ENCODE measurements at regions not wholly inside any gene's neighbourhood (a gene's known extent, or its start where the extent isn't known, plus 50 kb on each side); places are given as distances from the start of the nearest gene placed in this dataset.

GRCh38 chr5:160492565-160492964 is 70.9 kb downstream of the PTTG1 start:
- H3K27ac ChIP-seq: no peak overlapping the region
- WGBS, 3 donors: 68 to 76% (median 68%) methylated on average over 1 of the region's 1 CpG
- no peak for TF ChIP-seq POLR2A (IDR thresholded peaks at IDR 0.05)
- no peak for TF ChIP-seq EP300 (IDR thresholded peaks at IDR 0.05)
- TF ChIP-seq, protein P1, sequence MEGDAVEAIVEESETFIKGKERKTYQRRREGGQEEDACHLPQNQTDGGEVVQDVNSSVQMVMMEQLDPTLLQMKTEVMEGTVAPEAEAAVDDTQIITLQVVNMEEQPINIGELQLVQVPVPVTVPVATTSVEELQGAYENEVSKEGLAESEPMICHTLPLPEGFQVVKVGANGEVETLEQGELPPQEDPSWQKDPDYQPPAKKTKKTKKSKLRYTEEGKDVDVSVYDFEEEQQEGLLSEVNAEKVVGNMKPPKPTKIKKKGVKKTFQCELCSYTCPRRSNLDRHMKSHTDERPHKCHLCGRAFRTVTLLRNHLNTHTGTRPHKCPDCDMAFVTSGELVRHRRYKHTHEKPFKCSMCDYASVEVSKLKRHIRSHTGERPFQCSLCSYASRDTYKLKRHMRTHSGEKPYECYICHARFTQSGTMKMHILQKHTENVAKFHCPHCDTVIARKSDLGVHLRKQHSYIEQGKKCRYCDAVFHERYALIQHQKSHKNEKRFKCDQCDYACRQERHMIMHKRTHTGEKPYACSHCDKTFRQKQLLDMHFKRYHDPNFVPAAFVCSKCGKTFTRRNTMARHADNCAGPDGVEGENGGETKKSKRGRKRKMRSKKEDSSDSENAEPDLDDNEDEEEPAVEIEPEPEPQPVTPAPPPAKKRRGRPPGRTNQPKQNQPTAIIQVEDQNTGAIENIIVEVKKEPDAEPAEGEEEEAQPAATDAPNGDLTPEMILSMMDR (IDR thresholded peaks at IDR 0.05): no peak
- intact Hi-C loops (cut with DNase I): no loop called here
- DNase-seq: no peak
- no peaks in the 10 kb centered on the region for H3K9me3 ChIP-seq
- no peaks in the 10 kb centered on the region for H3K36me3 ChIP-seq
- no peak overlapping the region for H3K4me3 ChIP-seq
- H3K27me3 ChIP-seq: no peaks in the 10 kb centered on the region
- H3K4me1 ChIP-seq (ENCODE audit: insufficient read depth): no peaks in the 10 kb centered on the region

- no peak overlapping the region for H3K4me3 ChIP-seq
- H3K4me1 ChIP-seq (ENCODE audit: insufficient read depth): no peaks in the 10 kb centered on the region
- intact Hi-C loops (cut with DNase I): no loop called here
- no peaks in the 10 kb centered on the region for H3K9me3 ChIP-seq
- H3K27me3 ChIP-seq: no peaks in the 10 kb centered on the region
- TF ChIP-seq POLR2A (IDR thresholded peaks at IDR 0.05) (no peak), EP300 (IDR thresholded peaks at IDR 0.05) (no peak)
- TF ChIP-seq, protein P1 (IDR thresholded peaks at IDR 0.05): no peak
- WGBS, 3 donors: 51 to 59% (median 52%) methylated on average over 2 of the region's 2 CpGs
- no peak overlapping the region for H3K27ac ChIP-seq
- no peak for DNase-seq
- no peaks in the 10 kb centered on the region for H3K36me3 ChIP-seq
Observed at GRCh38 chr5:160493806-160494338, 72.2 kb downstream of the PTTG1 start.

GRCh38 chr5:160494451-160494850 is 72.8 kb downstream of the PTTG1 start:
- H3K9me3 ChIP-seq: no peaks in the 10 kb centered on the region
- no peak overlapping the region for H3K27ac ChIP-seq
- TF ChIP-seq, protein P1 (IDR thresholded peaks at IDR 0.05): no peak
- TF ChIP-seq POLR2A (IDR thresholded peaks at IDR 0.05) (no peak), EP300 (IDR thresholded peaks at IDR 0.05) (no peak)
- intact Hi-C loops (cut with DNase I): no loop called here
- DNase-seq: no peak
- WGBS, 3 donors: 40 to 44% (median 42%) methylated on average over 4 of the region's 4 CpGs
- no peaks in the 10 kb centered on the region for H3K4me1 ChIP-seq (ENCODE audit: insufficient read depth)
- H3K27me3 ChIP-seq: no peaks in the 10 kb centered on the region
- no peak overlapping the region for H3K4me3 ChIP-seq
- H3K36me3 ChIP-seq: no peaks in the 10 kb centered on the region

DNA sequence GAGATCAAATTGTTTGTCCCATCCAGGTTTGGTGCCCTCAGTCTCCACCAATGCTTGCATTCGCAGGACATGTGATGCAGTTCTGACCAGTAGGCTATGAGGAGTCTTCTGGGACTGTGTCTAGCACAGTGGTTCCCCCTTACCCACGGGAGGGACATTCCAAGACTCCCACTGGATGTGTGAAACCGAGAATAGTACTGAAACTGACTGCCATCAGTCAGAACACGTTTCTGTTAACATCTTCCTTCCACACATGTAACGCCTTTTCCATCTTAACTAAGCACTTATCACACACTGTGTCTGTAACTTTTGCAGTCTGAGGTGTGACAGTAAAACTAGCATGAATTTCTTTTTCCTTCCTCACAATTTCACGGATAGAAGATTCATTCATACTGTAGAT is 74.7 kb downstream of the PTTG1 start:
- DNase-seq: no peak
- Histone ChIP-seq H3K27me3 (no peaks in the 10 kb centered on the region), H3K4me1 (ENCODE audit: insufficient read depth) (no peaks in the 10 kb centered on the region), H3K4me3 (no peak overlapping the region), H3K27ac (no peak overlapping the region), H3K36me3 (no peaks in the 10 kb centered on the region), H3K9me3 (no peaks in the 10 kb centered on the region)
- WGBS, 3 donors: 69 to 77% (median 70%) methylated on average over 6 of the region's 6 CpGs
- intact Hi-C loops (cut with DNase I): no loop called here
- TF ChIP-seq POLR2A (IDR thresholded peaks at IDR 0.05) (no peak), EP300 (IDR thresholded peaks at IDR 0.05) (no peak)
- TF ChIP-seq, protein P1 (IDR thresholded peaks at IDR 0.05): no peak

Measured in ovary (tissue), 7 donors.